HepG2 (cell line): ENCODE measurements at regions not wholly inside any gene's neighbourhood (a gene's known extent, or its start where the extent isn't known, plus 50 kb on each side); places are given as distances from the start of the nearest gene placed in this dataset.

Experiments used
- ATAC-seq: fragments of 200-7000 bp; cut with Tn5 transposase; 3 replicates; pipeline ENCODE4 v1.9.1; 2020; ENCODE audit warnings: mild to moderate bottlenecking, moderate library complexity
- BruUV-seq: library from RNA; stranded (reverse); fragments of 400-500 nt; replicated peaks from 2 replicates; lab custom pipeline; 2021; lab: Mats Ljungman, UMichigan
- CTCF ChIA-PET: fragments of 300-600 bp; formaldehyde crosslinking; extraction: SDS; loops from one replicate; lab custom pipeline; 2021; ENCODE audit warnings: low total read pairs, inconsistent platforms, low intra/inter-chr PET ratio; lab: Yijun Ruan, JAX
- POLR2A ChIA-PET: fragments of 350-600 bp; sonication (Branson Sonifier 250); formaldehyde crosslinking; loops from one replicate; lab custom pipeline; 2020; ENCODE audit warnings: antibody characterized with exemption, inconsistent platforms; lab: Yijun Ruan, JAX
- DNase-seq: peaks from one replicate; pipeline ENCODE4 v3.0.0-alpha.2; 2015; ENCODE audit warnings: low spot score
- FAIRE-seq: peaks from 3 replicates; lab custom pipeline; 2011; peaks lifted over from hg19 to GRCh38; lab: Jason Lieb, UNC
- H2AFZ ChIP-seq: one replicate; pipeline ENCODE4 v1.6.1; 2011; ENCODE audit warnings: low read length, inconsistent platforms
- H3K27ac ChIP-seq: fragments of 300-600 bp; 3 replicates; pipeline ENCODE4 v1.8.0; 2011; ENCODE audit warnings: mixed run types, mild to moderate bottlenecking, mixed read lengths, low read length, inconsistent platforms; ENCODE audit not compliant: insufficient read depth; ENCODE audit errors: extremely low read length
- H3K27me3 ChIP-seq, 2 experiments: fragments of 200-600 bp in 1 of 2; 2 replicates in 1 of 2; 3 replicates in 1 of 2; pipeline versions ENCODE4 v1.6.0 to v1.8.0; 2011; ENCODE audit warnings: low read length in 2 of 2, mild to moderate bottlenecking in 2 of 2, moderate library complexity in 2 of 2, inconsistent platforms in 1 of 2; ENCODE audit not compliant: insufficient read depth in 2 of 2, control insufficient read depth in 1 of 2
- H3K36me3 ChIP-seq, 2 experiments: fragments of 200-600 bp in 1 of 2; replicated peaks in 1 of 2; 2 replicates in 1 of 2; 3 replicates in 1 of 2; pipeline versions ENCODE4 v1.5.1 to v1.8.0; 2011; ENCODE audit warnings: low read length in 2 of 2, inconsistent platforms in 1 of 2; ENCODE audit not compliant: insufficient read depth in 2 of 2, control insufficient read depth in 1 of 2
- H3K4me1 ChIP-seq: 2 replicates; pipeline ENCODE4 v1.5.1; 2012; ENCODE audit warnings: low read length, inconsistent platforms; ENCODE audit not compliant: insufficient read depth
- H3K4me2 ChIP-seq: 2 replicates; pipeline ENCODE4 v1.6.0; 2011; ENCODE audit warnings: low read depth, low read length, inconsistent platforms
- H3K4me3 ChIP-seq, 3 experiments: fragments of 200-600 bp in 1 of 3; sonication (generic), shearing (Covaris generic) in 1 of 3; replicated peaks in 1 of 3; 2 replicates each; pipeline ENCODE4 v1.5.1; 2011 to 2016; ENCODE audit warnings: low read length in 3 of 3, inconsistent platforms in 2 of 3, low read depth in 2 of 3, mild to moderate bottlenecking in 2 of 3, control low read depth in 1 of 3, mixed read lengths in 1 of 3; ENCODE audit not compliant: insufficient read depth in 1 of 3
- H3K79me2 ChIP-seq: one replicate; pipeline ENCODE4 v1.6.1; 2011; ENCODE audit warnings: low read length, inconsistent platforms; ENCODE audit not compliant: insufficient read depth
- H3K9ac ChIP-seq: 2 replicates; pipeline ENCODE4 v1.6.0; 2011; ENCODE audit warnings: mild to moderate bottlenecking, low read depth, low read length, inconsistent platforms; ENCODE audit not compliant: insufficient read depth
- H3K9me3 ChIP-seq: 2 replicates; pipeline ENCODE4 v1.5.1; 2012; ENCODE audit warnings: mild to moderate bottlenecking, low read length
- H4K20me1 ChIP-seq: 2 replicates; pipeline ENCODE4 v1.6.0; 2011; ENCODE audit warnings: inconsistent platforms, mild to moderate bottlenecking, low read length, moderate library complexity; ENCODE audit not compliant: insufficient read depth
- CEBPB ChIP-seq: IDR thresholded peaks from 2 replicates; pipeline ENCODE4 v1.6.1; 2011; ENCODE audit warnings: low read depth, low read length, improper control_type of control experiment, borderline replicate concordance
- DNMT3B ChIP-seq: conservative IDR thresholded peaks from 2 replicates; pipeline ENCODE4 v1.6.1; 2016; ENCODE audit warnings: missing biosample characterization, control low read depth
- HNRNPK ChIP-seq: fragments of 200-400 bp; formaldehyde crosslinking; IDR thresholded peaks from 2 replicates; pipeline ENCODE4 v1.6.1; 2018; ENCODE audit warnings: low read length, low read depth, moderate library complexity, mild to moderate bottlenecking; ENCODE audit not compliant: poor library complexity, severe bottlenecking
- JDP2 ChIP-seq: sonication (generic); formaldehyde crosslinking; IDR thresholded peaks from 2 replicates; pipeline ENCODE4 v1.8.1; 2022; ENCODE audit warnings: missing genetic modification reagents, borderline replicate concordance
- MED13 ChIP-seq: sonication (generic); formaldehyde crosslinking; IDR thresholded peaks from 2 replicates; pipeline ENCODE4 v1.5.0; 2020; ENCODE audit warnings: missing genetic modification reagents
- MIER2 ChIP-seq: IDR thresholded peaks from 2 replicates; pipeline ENCODE4 v1.6.1; 2016; ENCODE audit warnings: missing biosample characterization, missing genetic modification reagents
- MTA1 ChIP-seq: sonication (generic); formaldehyde crosslinking; IDR thresholded peaks from 2 replicates; pipeline ENCODE4 v1.4.0; 2020; ENCODE audit warnings: missing genetic modification reagents, mild to moderate bottlenecking, borderline replicate concordance
- MZF1 ChIP-seq: sonication (generic); formaldehyde crosslinking; IDR thresholded peaks from 2 replicates; pipeline ENCODE4 v1.8.1; 2023; ENCODE audit warnings: mild to moderate bottlenecking, missing genetic modification reagents, borderline replicate concordance
- RBM39 ChIP-seq: fragments of 200-400 bp; formaldehyde crosslinking; IDR thresholded peaks from one replicate; pipeline ENCODE4 v1.6.1; 2018; ENCODE audit warnings: antibody characterized with exemption, mild to moderate bottlenecking, low read depth, low read length; ENCODE audit not compliant: poor library complexity, severe bottlenecking
- TBP ChIP-seq: sonication (generic); formaldehyde crosslinking; IDR thresholded peaks from 2 replicates; pipeline ENCODE4 v1.5.0; 2020; ENCODE audit warnings: missing genetic modification reagents
- ZIK1 ChIP-seq: sonication (generic); formaldehyde crosslinking; IDR thresholded peaks from 2 replicates; pipeline ENCODE4 v1.5.0; 2020; ENCODE audit warnings: mild to moderate bottlenecking, low read depth, missing genetic modification reagents, borderline replicate concordance
- ZNF224 ChIP-seq: sonication (generic); formaldehyde crosslinking; IDR thresholded peaks from 2 replicates; pipeline ENCODE4 v1.5.0; 2020; ENCODE audit warnings: mild to moderate bottlenecking, missing genetic modification reagents
- ZNF441 ChIP-seq: sonication (generic); formaldehyde crosslinking; IDR thresholded peaks from 2 replicates; pipeline ENCODE4 v1.7.0; 2021; ENCODE audit warnings: missing genetic modification reagents, borderline replicate concordance
- WGBS: methylation state at CpG from one replicate; pipeline ENCODE4 v1.1.6; 2017; ENCODE audit warnings: low lambda C conversion rate; 5-methylcytosine and 5-hydroxymethylcytosine counted together
- in situ Hi-C: cut with HindIII; loops from 2 replicates; pipeline ENCODE4 v1.10.0; 2017; ENCODE audit warnings: low pct_unique_long_range_greater_than_20kb; ENCODE audit not compliant: extremely low pct_ligation_motif_present
- intact Hi-C: fragments of 100-400 bp; cut with micrococcal nuclease; formaldehyde crosslinking; loops from one replicate; pipeline ENCODE4 v1.10.0; 2022; ENCODE audit not compliant: unreplicated experiment
- TF ChIP-seq, protein P1 (sequence below): sonication (generic); formaldehyde crosslinking; IDR thresholded peaks from 2 replicates; pipeline ENCODE4 v1.4.0; 2020; ENCODE audit warnings: mild to moderate bottlenecking, missing genetic modification reagents
- TF ChIP-seq, protein P2 (sequence below): sonication (generic); formaldehyde crosslinking; IDR thresholded peaks from 2 replicates; pipeline ENCODE4 v1.9.0; 2021; ENCODE audit warnings: missing genetic modification reagents, mild to moderate bottlenecking, borderline replicate concordance
- TF ChIP-seq, protein P3 (sequence below): sonication (generic); formaldehyde crosslinking; IDR thresholded peaks from 2 replicates; pipeline ENCODE4 v1.8.0; 2022; ENCODE audit warnings: low read depth, missing genetic modification reagents

DNA sequence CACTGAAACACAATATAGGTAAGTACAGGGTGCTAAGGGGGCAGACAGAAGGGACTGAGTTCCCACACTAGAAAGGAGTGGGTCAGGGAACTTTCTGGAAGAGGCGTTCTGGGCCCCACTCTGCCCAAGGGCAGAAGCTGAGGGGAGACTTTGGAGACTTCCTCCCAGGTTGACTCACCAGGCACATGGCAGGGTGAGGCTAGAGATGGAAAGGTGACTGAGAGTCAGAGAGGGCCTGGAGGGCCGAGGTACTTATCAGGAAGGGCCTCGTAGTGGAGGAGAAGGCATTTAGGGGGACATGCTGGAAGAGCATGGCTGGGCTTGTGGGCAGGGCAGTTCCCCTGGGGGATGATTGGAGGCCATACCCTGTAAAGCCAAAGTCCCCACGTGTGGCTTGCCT lies 159.9 kb upstream of the JUN start:
- ChIA-PET POLR2A (no interaction called here), CTCF (no interaction called here)
- no peak for ATAC-seq
- Histone ChIP-seq H3K27ac (no peak overlapping the region), H3K27me3 (peaks cover 0 to 7% of the 10 kb centered on the region in 2 experiments; a peak in 2 of 5 replicates), H3K4me3 (no peak overlapping the region), H3K79me2 (no peaks in the 10 kb centered on the region), H3K36me3 (no peaks in the 10 kb centered on the region), H3K9me3 (no peaks in the 10 kb centered on the region), H3K9ac (no peak overlapping the region), H2AFZ (no peak overlapping the region), H3K4me1 (peaks cover 22% of the 10 kb centered on the region), H3K4me2 (no peak overlapping the region), H4K20me1 (no peaks in the 10 kb centered on the region)
- no peak for DNase-seq
- WGBS = 41% methylated on average over 4 of the region's 4 CpGs
- BruUV-seq = no TSS peak
- in situ Hi-C loops (no loop called here), intact Hi-C loops (no loop called here)
- no peak for TF ChIP-seq ZNF224
- TF ChIP-seq JDP2 (CRISPR knock-in tag) = no peak
- TF ChIP-seq MZF1 (CRISPR knock-in tag) = no peak
- TF ChIP-seq ZIK1 (CRISPR knock-in tag) = no peak
- TF ChIP-seq MTA1 (CRISPR knock-in tag) = no peak
- TF ChIP-seq, protein P1, sequence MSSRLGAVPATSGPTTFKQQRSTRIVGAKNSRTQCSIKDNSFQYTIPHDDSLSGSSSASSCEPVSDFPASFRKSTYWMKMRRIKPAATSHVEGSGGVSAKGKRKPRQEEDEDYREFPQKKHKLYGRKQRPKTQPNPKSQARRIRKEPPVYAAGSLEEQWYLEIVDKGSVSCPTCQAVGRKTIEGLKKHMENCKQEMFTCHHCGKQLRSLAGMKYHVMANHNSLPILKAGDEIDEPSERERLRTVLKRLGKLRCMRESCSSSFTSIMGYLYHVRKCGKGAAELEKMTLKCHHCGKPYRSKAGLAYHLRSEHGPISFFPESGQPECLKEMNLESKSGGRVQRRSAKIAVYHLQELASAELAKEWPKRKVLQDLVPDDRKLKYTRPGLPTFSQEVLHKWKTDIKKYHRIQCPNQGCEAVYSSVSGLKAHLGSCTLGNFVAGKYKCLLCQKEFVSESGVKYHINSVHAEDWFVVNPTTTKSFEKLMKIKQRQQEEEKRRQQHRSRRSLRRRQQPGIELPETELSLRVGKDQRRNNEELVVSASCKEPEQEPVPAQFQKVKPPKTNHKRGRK = no peak
- TF ChIP-seq HNRNPK = no peak
- FAIRE-seq = no peak

DNA sequence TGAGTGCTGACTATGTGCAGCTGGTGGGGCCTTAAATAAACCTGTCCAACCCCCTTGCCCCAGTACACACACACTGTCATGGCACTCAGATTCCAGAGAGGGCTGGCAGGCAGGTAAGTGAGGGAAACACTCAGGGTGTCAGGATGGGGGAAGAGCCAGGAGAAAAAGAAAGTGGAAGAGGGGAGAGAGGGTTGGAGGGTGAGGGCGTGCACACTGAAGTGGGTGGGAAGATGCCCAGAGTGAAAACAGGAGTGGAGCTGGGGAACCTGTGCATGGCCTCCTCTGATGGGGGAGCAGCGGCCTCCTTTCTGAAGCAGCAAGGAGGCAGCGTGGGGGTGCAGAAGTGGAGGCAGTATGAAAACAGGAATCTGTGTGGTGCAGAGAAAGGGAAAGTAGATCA lies 160.6 kb upstream of the JUN start:
- ATAC-seq (no peak), FAIRE-seq (no peak), DNase-seq (no peak)
- Histone ChIP-seq H3K36me3 (no peaks in the 10 kb centered on the region), H2AFZ (no peak overlapping the region), H4K20me1 (no peaks in the 10 kb centered on the region), H3K4me2 (no peak overlapping the region), H3K4me1 (peaks cover 22% of the 10 kb centered on the region), H3K4me3 (no peak overlapping the region), H3K79me2 (no peaks in the 10 kb centered on the region), H3K9me3 (no peaks in the 10 kb centered on the region), H3K27ac (no peak overlapping the region), H3K27me3 (peaks cover 0 to 9% of the 10 kb centered on the region in 2 experiments; a peak in 2 of 5 replicates), H3K9ac (no peak overlapping the region)
- in situ Hi-C loops = no loop called here
- POLR2A ChIA-PET = no interaction called here
- intact Hi-C loops = no loop called here
- BruUV-seq = no TSS peak
- WGBS = 58% methylated on average over 3 of the region's 3 CpGs
- CTCF ChIA-PET = no interaction called here
- no peak for TF ChIP-seq MIER2 (CRISPR knock-in tag)
- no peak for TF ChIP-seq CEBPB
- no peak for TF ChIP-seq TBP (CRISPR knock-in tag)
- TF ChIP-seq, protein P2, sequence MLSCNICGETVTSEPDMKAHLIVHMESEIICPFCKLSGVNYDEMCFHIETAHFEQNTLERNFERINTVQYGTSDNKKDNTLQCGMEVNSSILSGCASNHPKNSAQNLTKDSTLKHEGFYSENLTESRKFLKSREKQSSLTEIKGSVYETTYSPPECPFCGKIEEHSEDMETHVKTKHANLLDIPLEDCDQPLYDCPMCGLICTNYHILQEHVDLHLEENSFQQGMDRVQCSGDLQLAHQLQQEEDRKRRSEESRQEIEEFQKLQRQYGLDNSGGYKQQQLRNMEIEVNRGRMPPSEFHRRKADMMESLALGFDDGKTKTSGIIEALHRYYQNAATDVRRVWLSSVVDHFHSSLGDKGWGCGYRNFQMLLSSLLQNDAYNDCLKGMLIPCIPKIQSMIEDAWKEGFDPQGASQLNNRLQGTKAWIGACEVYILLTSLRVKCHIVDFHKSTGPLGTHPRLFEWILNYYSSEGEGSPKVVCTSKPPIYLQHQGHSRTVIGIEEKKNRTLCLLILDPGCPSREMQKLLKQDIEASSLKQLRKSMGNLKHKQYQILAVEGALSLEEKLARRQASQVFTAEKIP (CRISPR knock-in tag) = no peak
- no peak for TF ChIP-seq RBM39
- TF ChIP-seq DNMT3B (CRISPR knock-in tag) = no peak
- no peak for TF ChIP-seq ZNF441
- TF ChIP-seq, protein P3, sequence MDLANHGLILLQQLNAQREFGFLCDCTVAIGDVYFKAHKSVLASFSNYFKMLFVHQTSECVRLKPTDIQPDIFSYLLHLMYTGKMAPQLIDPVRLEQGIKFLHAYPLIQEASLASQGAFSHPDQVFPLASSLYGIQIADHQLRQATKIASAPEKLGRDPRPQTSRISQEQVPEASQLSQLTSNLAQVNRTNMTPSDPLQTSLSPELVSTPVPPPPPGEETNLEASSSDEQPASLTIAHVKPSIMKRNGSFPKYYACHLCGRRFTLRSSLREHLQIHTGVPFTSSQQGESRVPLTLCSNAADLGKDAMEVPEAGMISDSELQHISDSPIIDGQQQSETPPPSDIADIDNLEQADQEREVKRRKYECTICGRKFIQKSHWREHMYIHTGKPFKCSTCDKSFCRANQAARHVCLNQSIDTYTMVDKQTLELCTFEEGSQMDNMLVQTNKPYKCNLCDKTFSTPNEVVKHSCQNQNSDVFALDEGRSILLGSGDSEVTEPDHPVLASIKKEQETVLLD (CRISPR knock-in tag) = no peak
- no peak for TF ChIP-seq MED13
